ENCODE measurements at regions not wholly inside any gene's neighbourhood (a gene's known extent, or its start where the extent isn't known, plus 50 kb on each side); places are given as distances from the start of the nearest gene placed in this dataset.

GRCh38 chr10:124346831-124347230 is 71.9 kb downstream of the OAT start:
- H3K36me3 Mint-ChIP-seq (ENCODE audit: insufficient read depth) = peaks cover 3% of the 10 kb centered on the region
- ATAC-seq (replicated peaks; ENCODE audit: extremely low read depth, poor library complexity, severe bottlenecking) = no peak
- peaks cover 19% of the 10 kb centered on the region for H3K27me3 Mint-ChIP-seq
- H3K4me1 Mint-ChIP-seq = peaks cover 10% of the 10 kb centered on the region
- DNase-seq (ENCODE audit: low spot score in 2 of 2) = no peak
- no peak overlapping the region for H3K4me3 Mint-ChIP-seq
- no peaks in the 10 kb centered on the region for H3K9me3 Mint-ChIP-seq
- H3K27ac Mint-ChIP-seq (ENCODE audit: low read depth) = no peak overlapping the region

GRCh38 chr10:124345521-124345920 is 73.2 kb downstream of the OAT start:
- H3K36me3 Mint-ChIP-seq (ENCODE audit: insufficient read depth) = peaks cover 5% of the 10 kb centered on the region
- H3K4me1 Mint-ChIP-seq = peaks cover 19% of the 10 kb centered on the region
- peaks cover 19% of the 10 kb centered on the region for H3K27me3 Mint-ChIP-seq
- no peak overlapping the region for H3K27ac Mint-ChIP-seq (ENCODE audit: low read depth)
- ATAC-seq (replicated peaks; ENCODE audit: extremely low read depth, poor library complexity, severe bottlenecking) = no peak
- H3K9me3 Mint-ChIP-seq = no peaks in the 10 kb centered on the region
- H3K4me3 Mint-ChIP-seq = no peak overlapping the region
- no peak for DNase-seq (ENCODE audit: low spot score in 2 of 2)

DNA sequence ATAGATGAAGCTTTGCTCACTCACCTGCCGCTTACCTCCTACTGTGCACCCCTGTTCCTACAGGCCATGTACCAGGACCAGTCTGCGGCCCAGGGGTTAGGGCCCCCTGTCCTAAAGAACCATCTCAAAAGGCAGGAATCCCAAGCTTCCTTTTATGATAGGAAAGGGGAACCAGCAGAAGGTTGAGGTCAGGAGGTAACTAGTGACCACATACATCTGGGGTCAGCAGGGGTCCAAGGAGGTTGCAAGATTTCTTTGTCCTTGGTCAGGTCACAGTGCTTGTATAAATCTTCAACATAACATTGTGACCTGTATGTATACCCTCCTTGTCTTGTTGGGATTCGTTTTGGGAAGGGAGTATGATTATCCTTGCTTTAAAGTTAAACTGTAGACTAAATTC is 73.8 kb downstream of the OAT start:
- ATAC-seq (replicated peaks; ENCODE audit: extremely low read depth, poor library complexity, severe bottlenecking) (no peak), DNase-seq (ENCODE audit: low spot score in 2 of 2) (no peak)
- H3K27me3 Mint-ChIP-seq = peaks cover 16% of the 10 kb centered on the region
- no peak overlapping the region for H3K27ac Mint-ChIP-seq (ENCODE audit: low read depth)
- peaks cover 5% of the 10 kb centered on the region for H3K36me3 Mint-ChIP-seq (ENCODE audit: insufficient read depth)
- no peaks in the 10 kb centered on the region for H3K9me3 Mint-ChIP-seq
- no peak overlapping the region for H3K4me3 Mint-ChIP-seq
- H3K4me1 Mint-ChIP-seq = peaks cover 19% of the 10 kb centered on the region

- Mint-ChIP-seq H3K9me3 (no peaks in the 10 kb centered on the region), H3K27me3 (peaks cover 10% of the 10 kb centered on the region), H3K4me1 (peaks cover 19% of the 10 kb centered on the region), H3K4me3 (no peak overlapping the region), H3K27ac (ENCODE audit: low read depth) (no peak overlapping the region), H3K36me3 (ENCODE audit: insufficient read depth) (peaks cover 3% of the 10 kb centered on the region)
- DNase-seq (ENCODE audit: low spot score in 2 of 2) (no peak), ATAC-seq (replicated peaks; ENCODE audit: extremely low read depth, poor library complexity, severe bottlenecking) (no peak)
These were observed 74.5 kb downstream of the OAT start for GRCh38 chr10:124344266-124344590.

DNA sequence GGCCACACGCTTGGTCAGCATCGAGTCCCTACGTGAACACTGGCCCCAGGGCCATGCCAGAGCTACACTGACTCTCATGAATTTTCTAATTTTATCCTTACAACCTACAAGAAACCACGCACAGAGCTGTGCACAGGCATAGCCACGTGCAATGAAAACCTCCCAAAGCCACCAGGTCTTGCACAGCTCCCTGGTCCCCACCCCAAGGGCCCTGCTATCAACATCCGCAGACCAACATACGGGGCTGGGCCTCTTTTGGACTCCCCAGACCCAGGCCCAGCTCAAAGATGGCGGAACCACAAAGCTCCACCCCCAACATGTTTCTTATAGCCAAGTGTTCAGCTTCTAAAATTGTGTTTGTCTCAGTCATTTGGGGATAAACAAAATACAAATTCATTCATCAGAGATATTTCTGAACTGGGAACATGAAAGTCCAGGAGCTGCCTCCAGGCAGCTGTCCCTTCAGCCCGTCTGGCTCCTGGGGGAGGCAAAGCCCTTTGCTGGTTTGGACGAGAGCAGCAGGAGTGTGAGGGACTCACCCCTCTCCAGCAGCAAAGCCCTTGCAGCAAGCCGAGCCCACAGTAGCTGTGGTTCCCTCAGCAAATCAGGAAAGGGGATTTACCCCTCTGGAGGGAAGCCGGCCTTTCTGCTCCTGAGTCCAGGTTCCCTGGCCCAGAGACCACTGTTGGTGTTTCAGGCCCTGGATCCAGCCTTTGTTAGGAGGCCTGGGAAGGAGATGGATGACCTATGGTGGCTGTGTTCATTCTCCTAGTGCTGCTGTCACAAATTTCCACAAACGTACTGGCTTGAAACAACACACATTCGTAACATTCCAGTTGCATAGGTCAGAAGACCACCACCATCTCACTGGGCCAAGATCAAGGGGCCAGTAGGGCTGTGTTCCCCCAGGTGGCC is 75.1 kb downstream of the OAT start:
- no peak for ATAC-seq (replicated peaks; ENCODE audit: extremely low read depth, poor library complexity, severe bottlenecking)

DNA sequence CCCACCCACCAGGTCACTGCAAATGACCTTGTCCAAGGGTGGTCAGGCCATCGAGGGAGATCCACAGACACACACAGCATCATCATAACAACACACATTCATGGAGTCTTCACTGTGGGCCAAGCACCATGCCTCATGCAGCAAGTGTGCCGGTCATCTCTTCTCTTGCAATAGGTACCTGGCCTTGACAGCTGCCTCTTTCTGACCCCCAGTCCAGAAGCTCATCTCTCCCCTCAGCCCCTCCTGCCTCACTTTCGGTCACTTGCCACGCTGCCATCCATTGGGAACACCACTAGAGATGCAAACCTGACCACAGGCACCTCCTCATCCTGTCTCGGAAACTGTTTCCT is 75.9 kb downstream of the OAT start:
- peaks cover 10% of the 10 kb centered on the region for H3K27me3 Mint-ChIP-seq
- H3K4me3 Mint-ChIP-seq = no peak overlapping the region
- ATAC-seq (replicated peaks; ENCODE audit: extremely low read depth, poor library complexity, severe bottlenecking) = no peak
- H3K27ac Mint-ChIP-seq (ENCODE audit: low read depth) = peak overlapping the region; percentile 39
- DNase-seq (ENCODE audit: low spot score in 2 of 2) = no peak
- H3K36me3 Mint-ChIP-seq (ENCODE audit: insufficient read depth) = peaks cover 3% of the 10 kb centered on the region
- H3K9me3 Mint-ChIP-seq = no peaks in the 10 kb centered on the region
- H3K4me1 Mint-ChIP-seq = peaks cover 19% of the 10 kb centered on the region

More for the DNA sequence above, 75.1 kb downstream of the OAT start:
- Mint-ChIP-seq H3K4me1 (peaks cover 19% of the 10 kb centered on the region), H3K9me3 (no peaks in the 10 kb centered on the region), H3K36me3 (ENCODE audit: insufficient read depth) (peaks cover 3% of the 10 kb centered on the region), H3K27me3 (peaks cover 10% of the 10 kb centered on the region), H3K4me3 (no peak overlapping the region), H3K27ac (ENCODE audit: low read depth) (peak overlapping the region; percentile 39)
- no peak for DNase-seq (ENCODE audit: low spot score in 2 of 2)

GRCh38 chr10:124342136-124342820 is 76.4 kb downstream of the OAT start:
- Mint-ChIP-seq H3K36me3 (ENCODE audit: insufficient read depth) (peaks cover 3% of the 10 kb centered on the region), H3K4me3 (no peak overlapping the region), H3K27ac (ENCODE audit: low read depth) (peak overlapping the region; percentile 75), H3K27me3 (peaks cover 10% of the 10 kb centered on the region), H3K4me1 (peaks cover 19% of the 10 kb centered on the region), H3K9me3 (no peaks in the 10 kb centered on the region)
- DNase-seq (ENCODE audit: low spot score in 2 of 2) (no peak), ATAC-seq (replicated peaks; ENCODE audit: extremely low read depth, poor library complexity, severe bottlenecking) (no peak)

GRCh38 chr10:124341768-124342135 is 77.0 kb downstream of the OAT start:
- H3K27ac Mint-ChIP-seq (ENCODE audit: low read depth) = peak overlapping the region; percentile 75
- peaks cover 19% of the 10 kb centered on the region for H3K4me1 Mint-ChIP-seq
- no peaks in the 10 kb centered on the region for H3K9me3 Mint-ChIP-seq
- H3K36me3 Mint-ChIP-seq (ENCODE audit: insufficient read depth) = peaks cover 3% of the 10 kb centered on the region
- peaks cover 10% of the 10 kb centered on the region for H3K27me3 Mint-ChIP-seq
- DNase-seq (ENCODE audit: low spot score in 2 of 2) (peak in 1 of 2 donors; percentile 51), ATAC-seq (replicated peaks; ENCODE audit: extremely low read depth, poor library complexity, severe bottlenecking) (peak; percentile 92)
- H3K4me3 Mint-ChIP-seq = no peak overlapping the region

DNA sequence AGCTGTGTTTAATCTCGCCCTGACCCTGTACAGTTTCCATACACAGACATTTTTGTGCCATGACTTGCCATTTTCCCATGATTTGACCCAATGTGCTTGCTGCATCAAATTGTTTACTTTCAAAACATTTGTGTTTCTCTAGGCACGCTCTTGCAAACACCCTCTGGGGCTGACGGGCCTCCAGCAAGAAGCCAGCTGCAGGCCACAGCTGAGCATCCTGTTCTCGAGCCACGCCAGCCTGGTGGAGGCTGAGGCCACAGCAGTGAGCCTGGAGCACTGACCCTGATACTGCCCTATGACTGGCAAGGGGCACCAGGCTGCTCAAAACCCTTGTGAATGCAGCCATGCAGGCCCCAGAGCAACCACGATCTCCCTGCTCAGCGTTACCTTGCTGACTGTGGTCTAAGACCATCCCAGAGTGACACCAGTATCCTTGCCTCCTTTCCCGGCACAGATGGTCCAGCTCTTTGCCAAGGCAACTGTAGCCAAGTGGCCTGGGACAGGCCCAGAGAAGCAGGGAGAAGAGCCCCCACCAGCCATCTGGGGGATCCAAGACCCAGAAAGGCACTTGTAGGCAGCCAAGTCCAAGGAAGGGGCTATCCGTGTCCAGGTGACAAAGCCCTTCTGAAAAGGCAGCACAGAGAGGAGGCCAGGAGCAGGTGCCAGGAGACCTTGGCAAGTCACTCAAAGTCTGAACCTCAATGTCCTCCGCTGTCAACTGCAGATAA is 78.5 kb downstream of the OAT start:
- H3K4me1 Mint-ChIP-seq = peaks cover 19% of the 10 kb centered on the region
- ATAC-seq (replicated peaks; ENCODE audit: extremely low read depth, poor library complexity, severe bottlenecking) (no peak), DNase-seq (ENCODE audit: low spot score in 2 of 2) (no peak)
- H3K4me3 Mint-ChIP-seq = no peak overlapping the region
- no peaks in the 10 kb centered on the region for H3K9me3 Mint-ChIP-seq
- peaks cover 3% of the 10 kb centered on the region for H3K36me3 Mint-ChIP-seq (ENCODE audit: insufficient read depth)
- H3K27ac Mint-ChIP-seq (ENCODE audit: low read depth) = no peak overlapping the region
- H3K27me3 Mint-ChIP-seq = peaks cover 10% of the 10 kb centered on the region

- H3K4me1 Mint-ChIP-seq = peaks cover 19% of the 10 kb centered on the region
- H3K27me3 Mint-ChIP-seq = peaks cover 10% of the 10 kb centered on the region
- ATAC-seq (replicated peaks; ENCODE audit: extremely low read depth, poor library complexity, severe bottlenecking) (no peak), DNase-seq (ENCODE audit: low spot score in 2 of 2) (no peak)
- no peak overlapping the region for H3K4me3 Mint-ChIP-seq
- no peaks in the 10 kb centered on the region for H3K9me3 Mint-ChIP-seq
- peaks cover 3% of the 10 kb centered on the region for H3K36me3 Mint-ChIP-seq (ENCODE audit: insufficient read depth)
- no peak overlapping the region for H3K27ac Mint-ChIP-seq (ENCODE audit: low read depth)
These were observed 79.3 kb downstream of the OAT start for GRCh38 chr10:124339119-124340032.

- peaks cover 3% of the 10 kb centered on the region for H3K36me3 Mint-ChIP-seq (ENCODE audit: insufficient read depth)
- no peak overlapping the region for H3K4me3 Mint-ChIP-seq
- peaks cover 10% of the 10 kb centered on the region for H3K27me3 Mint-ChIP-seq
- no peak overlapping the region for H3K27ac Mint-ChIP-seq (ENCODE audit: low read depth)
- peaks cover 19% of the 10 kb centered on the region for H3K4me1 Mint-ChIP-seq
- no peaks in the 10 kb centered on the region for H3K9me3 Mint-ChIP-seq
- ATAC-seq (replicated peaks; ENCODE audit: extremely low read depth, poor library complexity, severe bottlenecking) = no peak
- DNase-seq (ENCODE audit: low spot score in 2 of 2) = no peak
These were observed 80.3 kb downstream of the OAT start for GRCh38 chr10:124338276-124338925.
